H1 (cell line): ENCODE measurements at regions not wholly inside any gene's neighbourhood (a gene's known extent, or its start where the extent isn't known, plus 50 kb on each side); places are given as distances from the start of the nearest gene placed in this dataset.

Experiments
- CTCF ChIA-PET: fragments of 300-600 bp; sonication (Branson Sonifier 250); formaldehyde crosslinking; loops from one replicate; lab custom pipeline; 2021; ENCODE audit not compliant: partially characterized antibody; lab: Charles Lee
- POLR2A ChIA-PET: fragments of 300-600 bp; sonication (Branson Sonifier 250); formaldehyde crosslinking; loops from one replicate; lab custom pipeline; 2021; ENCODE audit warnings: inconsistent platforms; ENCODE audit not compliant: partially characterized antibody; lab: Charles Lee
- DNase-seq, 2 experiments: peaks; one replicate each; pipeline versions ENCODE4 v3.0.0 to v3.0.0-alpha.2; 2010 to 2022; ENCODE audit warnings: low spot score in 2 of 2, low read depth in 1 of 2, mixed read lengths in 1 of 2
- FAIRE-seq: peaks from 2 replicates; lab custom pipeline; 2011; peaks lifted over from hg19 to GRCh38; lab: Jason Lieb, UNC
- H2AFZ ChIP-seq: 2 replicates; pipeline ENCODE4 v1.8.1; 2012; ENCODE audit warnings: low read length, inconsistent platforms
- H2AK5ac ChIP-seq: 2 replicates; pipeline ENCODE4 v1.6.1; 2013; ENCODE audit warnings: low read depth, low read length
- H2BK120ac ChIP-seq: replicated peaks from 2 replicates; pipeline ENCODE3; 2013; ENCODE audit warnings: low read depth, low read length, inconsistent platforms
- H2BK12ac ChIP-seq: 2 replicates; pipeline ENCODE4 v1.6.1; 2013; ENCODE audit warnings: low read depth, low read length
- H2BK15ac ChIP-seq: 2 replicates; pipeline ENCODE4 v1.6.1; 2013; ENCODE audit warnings: low read length
- H2BK20ac ChIP-seq: 2 replicates; pipeline ENCODE4 v1.6.1; 2013; ENCODE audit warnings: low read length
- H2BK5ac ChIP-seq: 2 replicates; pipeline ENCODE4 v1.6.1; 2013; ENCODE audit warnings: low read depth, low read length
- H3K14ac ChIP-seq: 2 replicates; pipeline ENCODE4 v1.6.1; 2013; ENCODE audit warnings: inconsistent platforms; ENCODE audit not compliant: insufficient read length
- H3K18ac ChIP-seq: 2 replicates; pipeline ENCODE4 v1.6.1; 2013; ENCODE audit warnings: low read length; ENCODE audit errors: extremely low read depth
- H3K23ac ChIP-seq: 2 replicates; pipeline ENCODE4 v1.6.1; 2013; ENCODE audit warnings: inconsistent platforms; ENCODE audit not compliant: insufficient read length
- H3K23me2 ChIP-seq: 2 replicates; pipeline ENCODE4 v1.6.1; 2013; ENCODE audit warnings: low read depth, low read length
- H3K27ac ChIP-seq: 2 replicates; pipeline ENCODE4 v1.6.1; 2011; ENCODE audit warnings: low read depth, low read length, inconsistent platforms
- H3K27me3 ChIP-seq, 4 experiments: replicated peaks in 1 of 4; 1 replicate in 1 of 4; 2 replicates in 3 of 4; pipeline versions ENCODE4 v1.6.1 to v1.8.1; 2011 to 2013; ENCODE audit warnings: low read length in 3 of 4, mild to moderate bottlenecking in 3 of 4, inconsistent platforms in 2 of 4, mixed read lengths in 2 of 4, moderate library complexity in 1 of 4; ENCODE audit not compliant: control insufficient read depth in 3 of 4, insufficient read depth in 3 of 4; ENCODE audit errors: extremely low read depth in 1 of 4
- H3K36me3 ChIP-seq, 4 experiments: 2 replicates each; pipeline versions ENCODE4 v1.6.1 to v1.8.1; 2011 to 2013; ENCODE audit warnings: mild to moderate bottlenecking in 4 of 4, low read length in 3 of 4, moderate library complexity in 2 of 4, control low read depth in 1 of 4, inconsistent platforms in 1 of 4; ENCODE audit not compliant: insufficient read depth in 4 of 4, control insufficient read depth in 2 of 4
- H3K4ac ChIP-seq: replicated peaks from 2 replicates; pipeline ENCODE3; 2013; ENCODE audit warnings: low read length, low read depth, mixed read lengths, inconsistent platforms; ENCODE audit not compliant: insufficient read length
- H3K4me1 ChIP-seq, 4 experiments: replicated peaks in 1 of 4; 1 replicate in 1 of 4; 2 replicates in 3 of 4; pipeline versions ENCODE4 v1.6.1 to v1.8.1; 2011 to 2013; ENCODE audit warnings: low read length in 3 of 4, inconsistent platforms in 2 of 4, mixed read lengths in 1 of 4; ENCODE audit not compliant: insufficient read depth in 4 of 4, control insufficient read depth in 3 of 4
- H3K4me2 ChIP-seq, 2 experiments: 2 replicates each; pipeline versions ENCODE4 v1.6.1 to v1.8.1; 2011 to 2013; ENCODE audit warnings: low read depth in 2 of 2, low read length in 2 of 2, control low read depth in 1 of 2, inconsistent platforms in 1 of 2, mild to moderate bottlenecking in 1 of 2; ENCODE audit not compliant: insufficient read depth in 1 of 2
- H3K4me3 ChIP-seq, 4 experiments: fragments of 200-600, 300-600 bp in 1 of 4; sonication (generic), shearing (Covaris generic), sonication (Bioruptor Twin) in 1 of 4; 2 replicates each; pipeline versions ENCODE4 v1.5.1 to v1.8.1; 2011 to 2016; ENCODE audit warnings: low read length in 4 of 4, low read depth in 3 of 4, control low read depth in 2 of 4, inconsistent platforms in 2 of 4, mild to moderate bottlenecking in 2 of 4, mixed read lengths in 1 of 4, moderate library complexity in 1 of 4; ENCODE audit not compliant: insufficient read depth in 2 of 4; ENCODE audit errors: extremely low read depth in 1 of 4
- H3K56ac ChIP-seq: replicated peaks from 2 replicates; pipeline ENCODE3; 2013; ENCODE audit warnings: low read depth, mild to moderate bottlenecking, mixed read lengths, low read length, inconsistent platforms; ENCODE audit not compliant: insufficient read length
- H3K79me1 ChIP-seq: 2 replicates; pipeline ENCODE4 v1.6.1; 2013; ENCODE audit warnings: low read depth, low read length, control low read depth
- H3K79me2 ChIP-seq, 2 experiments: 2 replicates each; pipeline versions ENCODE4 v1.6.1 to v1.8.1; 2012 to 2013; ENCODE audit warnings: low read length in 2 of 2, mild to moderate bottlenecking in 2 of 2, inconsistent platforms in 1 of 2; ENCODE audit not compliant: insufficient read depth in 2 of 2, control insufficient read depth in 1 of 2
- H3K9ac ChIP-seq, 4 experiments: replicated peaks in 1 of 4; 1 replicate in 1 of 4; 2 replicates in 3 of 4; pipeline versions ENCODE4 v1.6.1 to v1.8.1; 2011 to 2013; ENCODE audit warnings: low read depth in 3 of 4, low read length in 3 of 4, control low read depth in 2 of 4, mild to moderate bottlenecking in 2 of 4, moderate library complexity in 2 of 4, inconsistent platforms in 1 of 4; ENCODE audit errors: extremely low read depth in 1 of 4
- H3K9me3 ChIP-seq, 2 experiments: 2 replicates each; pipeline versions ENCODE4 v1.6.1 to v1.8.1; 2012 to 2013; ENCODE audit warnings: mild to moderate bottlenecking in 2 of 2, moderate library complexity in 2 of 2, control low read depth in 1 of 2, inconsistent platforms in 1 of 2, low read depth in 1 of 2, low read length in 1 of 2, mixed read lengths in 1 of 2; ENCODE audit not compliant: insufficient read depth in 2 of 2
- H4K20me1 ChIP-seq, 2 experiments: replicated peaks in 1 of 2; 2 replicates each; pipeline versions ENCODE3 to v1.8.1; 2011 to 2013; ENCODE audit warnings: inconsistent platforms in 2 of 2, low read length in 2 of 2, mild to moderate bottlenecking in 1 of 2; ENCODE audit not compliant: insufficient read depth in 2 of 2, control insufficient read depth in 1 of 2
- H4K5ac ChIP-seq: 2 replicates; pipeline ENCODE4 v1.6.1; 2013; ENCODE audit warnings: low read length, low read depth, mixed read lengths, inconsistent platforms; ENCODE audit not compliant: insufficient read length
- H4K8ac ChIP-seq: 2 replicates; pipeline ENCODE4 v1.8.0; 2013; ENCODE audit warnings: mild to moderate bottlenecking, moderate library complexity, low read length, inconsistent platforms; ENCODE audit not compliant: insufficient read depth; ENCODE audit errors: extremely low read depth
- H4K91ac ChIP-seq: replicated peaks from 2 replicates; pipeline ENCODE3; 2013; ENCODE audit warnings: low read length, mixed read lengths, inconsistent platforms; ENCODE audit not compliant: insufficient read length
- CHD1 ChIP-seq: IDR thresholded peaks from 2 replicates; pipeline ENCODE4 v1.6.1; 2012; ENCODE audit warnings: low read depth, low read length, improper control_type of control experiment
- TEAD4 ChIP-seq: IDR thresholded peaks from 2 replicates; pipeline ENCODE4 v1.6.1; 2012; ENCODE audit warnings: low read depth, low read length, inconsistent platforms, mixed read lengths
- WGBS, 2 experiments: shearing (Covaris generic) in 1 of 2; methylation state at CpG; one replicate each; pipeline versions ENCODE4 v1.1.6 to v1.1.7; 2013 to 2015; ENCODE audit warnings: low lambda C conversion rate in 2 of 2, mixed read lengths in 2 of 2, inconsistent platforms in 1 of 2, low coverage in 1 of 2, missing lambda C conversion rate in 1 of 2; ENCODE audit not compliant: insufficient replicate concordance in 2 of 2, insufficient coverage in 1 of 2, insufficient read length in 1 of 2; ENCODE audit errors: extremely low coverage in 1 of 2, missing lambda C conversion rate in 1 of 2; 5-methylcytosine and 5-hydroxymethylcytosine counted together

DNA sequence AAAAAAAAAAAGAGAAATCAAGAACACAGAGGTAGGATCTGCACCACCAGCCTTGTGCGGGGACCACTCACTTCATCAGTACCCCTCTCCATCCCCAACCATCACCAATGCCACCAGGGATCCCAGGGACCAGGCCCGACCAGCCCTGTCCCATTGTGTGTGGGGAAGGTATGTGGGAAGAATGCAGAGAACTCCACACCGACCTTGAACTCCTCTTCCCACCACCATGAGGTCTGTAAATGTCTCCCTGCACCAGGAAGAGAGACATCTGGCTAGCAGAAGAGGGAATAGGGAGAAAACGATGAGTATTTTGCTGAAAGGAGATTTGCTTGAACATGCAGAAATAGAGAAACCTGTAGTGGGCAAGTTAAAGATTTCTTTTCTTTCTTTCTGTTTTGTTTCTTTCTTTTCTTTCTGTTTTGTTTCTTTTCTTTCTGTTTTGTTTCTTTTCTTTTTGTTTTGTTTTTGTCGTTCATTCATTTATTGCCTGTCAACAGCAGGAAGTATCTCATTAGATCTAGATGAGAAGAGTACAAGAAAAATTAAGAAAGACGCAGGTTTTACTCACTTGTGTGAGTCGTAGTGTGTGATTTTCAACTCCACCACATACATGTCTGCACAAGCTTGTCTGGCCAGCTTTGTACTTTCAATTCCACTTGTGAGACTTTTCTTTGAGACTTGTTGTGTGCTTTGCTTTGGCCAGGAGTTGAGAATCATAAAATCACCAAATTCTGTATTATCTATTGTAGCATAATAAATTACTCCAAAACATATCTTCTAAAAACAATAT, 179.8 kb upstream of the HAAO start:
- Histone ChIP-seq H3K79me2 (no peaks in the 10 kb centered on the region), H4K8ac (no peak overlapping the region), H2BK12ac (no peak overlapping the region), H3K4me1 (peaks cover 0 to 7% (median 7%) of the 10 kb centered on the region in 4 experiments; a peak in 4 of 7 replicates), H2BK20ac (no peak overlapping the region)
- TF ChIP-seq CHD1 (no peak), TEAD4 (peak; percentile 81; the same call in 1 of the 2 replicates)
- TF ChIP-seq, all 59 proteins: peak for 1
- no peaks in the 10 kb centered on the region for H3K23me2 ChIP-seq
- no peak overlapping the region for H3K18ac ChIP-seq
- no peak overlapping the region for H2BK5ac ChIP-seq
- H2AK5ac ChIP-seq = no peak overlapping the region
- ChIA-PET CTCF (interaction anchor here (0.6 to 6.3 kb wide), 11 partner anchors 10 to 258 kb away, joined by 3 to 58 read pairs (median 3); no protein-coding TSS in a partner anchor), POLR2A (no interaction called here)
- H3K36me3 ChIP-seq = no peaks in the 10 kb centered on the region
- H3K9me3 ChIP-seq = peaks cover 0 to 3% of the 10 kb centered on the region in 2 experiments; a peak in 1 of 4 replicates
- no peak overlapping the region for H2AFZ ChIP-seq
- H4K5ac ChIP-seq = no peak overlapping the region
- no peak overlapping the region for H4K91ac ChIP-seq
- H3K4me2 ChIP-seq = no peak overlapping the region
- H3K79me1 ChIP-seq = no peaks in the 10 kb centered on the region
- DNase-seq (no peak), FAIRE-seq (no peak)
- no peak overlapping the region for H3K56ac ChIP-seq
- no peak overlapping the region for H2BK15ac ChIP-seq
- WGBS, 2 experiments = 73% methylated on average over 7 of the region's 7 CpGs; no CpG with 5 or more reads in 1 of the 2 experiments
- no peak overlapping the region for H3K23ac ChIP-seq
- no peak overlapping the region for H3K4ac ChIP-seq
- H2BK120ac ChIP-seq = no peak overlapping the region
- no peaks in the 10 kb centered on the region; a peak in 1 of 7 replicates for H3K27me3 ChIP-seq
- H3K27ac ChIP-seq = no peak overlapping the region
- no peaks in the 10 kb centered on the region for H4K20me1 ChIP-seq
- no peak overlapping the region for H3K9ac ChIP-seq
- no peak overlapping the region for H3K4me3 ChIP-seq
- H3K14ac ChIP-seq = no peak overlapping the region
